Trophoblast cell (in vitro differentiated cells and primary cell): ENCODE measurements at regions not wholly inside any gene's neighbourhood (a gene's known extent, or its start where the extent isn't known, plus 50 kb on each side); places are given as distances from the start of the nearest gene placed in this dataset.

Experiments used
- DNase-seq, 2 donors: peaks; one replicate each; pipeline ENCODE4 v3.0.0-alpha.2; 2016
- H2AFZ ChIP-seq: 2 replicates; pipeline ENCODE4 v1.6.1; 2013; ENCODE audit warnings: low read length, moderate library complexity, mild to moderate bottlenecking; ENCODE audit not compliant: insufficient read depth, poor library complexity
- H2AK5ac ChIP-seq: 2 replicates; pipeline ENCODE4 v1.6.1; 2013; ENCODE audit warnings: mild to moderate bottlenecking, low read length
- H2BK120ac ChIP-seq: 2 replicates; pipeline ENCODE4 v1.6.1; 2013; ENCODE audit warnings: low read length, mild to moderate bottlenecking, moderate library complexity; ENCODE audit not compliant: insufficient read depth, poor library complexity
- H2BK12ac ChIP-seq: 2 replicates; pipeline ENCODE4 v1.6.1; 2013; ENCODE audit warnings: mild to moderate bottlenecking, low read length, moderate library complexity
- H2BK5ac ChIP-seq: 2 replicates; pipeline ENCODE4 v1.6.1; 2013; ENCODE audit warnings: low read length, low read depth, moderate library complexity, mild to moderate bottlenecking; ENCODE audit not compliant: poor library complexity
- H3K14ac ChIP-seq: 2 replicates; pipeline ENCODE4 v1.6.1; 2013; ENCODE audit warnings: mild to moderate bottlenecking, low read length
- H3K18ac ChIP-seq: 2 replicates; pipeline ENCODE4 v1.6.1; 2013; ENCODE audit warnings: mild to moderate bottlenecking, low read length
- H3K23ac ChIP-seq: 2 replicates; pipeline ENCODE4 v1.6.1; 2013; ENCODE audit warnings: low read length
- H3K27ac ChIP-seq: 2 replicates; pipeline ENCODE4 v1.5.1; 2013; ENCODE audit warnings: low read depth, mild to moderate bottlenecking, inconsistent platforms, low read length, moderate library complexity
- H3K27me3 ChIP-seq: 2 replicates; pipeline ENCODE4 v1.6.1; 2013; ENCODE audit warnings: inconsistent platforms, mild to moderate bottlenecking, low read length, moderate library complexity; ENCODE audit not compliant: insufficient read depth
- H3K36me3 ChIP-seq, 2 experiments: 1 replicate in 1 of 2; 2 replicates in 1 of 2; pipeline ENCODE4 v1.6.1; 2013; ENCODE audit warnings: low read length in 2 of 2, mild to moderate bottlenecking in 2 of 2, moderate library complexity in 1 of 2; ENCODE audit not compliant: insufficient read depth in 2 of 2, control insufficient read depth in 1 of 2
- H3K4ac ChIP-seq: 2 replicates; pipeline ENCODE4 v1.6.1; 2013; ENCODE audit warnings: low read depth, mild to moderate bottlenecking, low read length, moderate library complexity
- H3K4me1 ChIP-seq, 2 experiments: 1 replicate in 1 of 2; 2 replicates in 1 of 2; pipeline ENCODE4 v1.6.1; 2013; ENCODE audit warnings: low read length in 2 of 2, mild to moderate bottlenecking in 2 of 2, moderate library complexity in 1 of 2; ENCODE audit not compliant: insufficient read depth in 2 of 2, control insufficient read depth in 1 of 2
- H3K4me2 ChIP-seq: 2 replicates; pipeline ENCODE4 v1.6.1; 2013; ENCODE audit warnings: inconsistent platforms, mild to moderate bottlenecking, low read length, moderate library complexity
- H3K4me3 ChIP-seq: 2 replicates; pipeline ENCODE4 v1.5.1; 2013; ENCODE audit warnings: mild to moderate bottlenecking, low read depth, low read length, inconsistent platforms
- H3K79me1 ChIP-seq: one replicate; pipeline ENCODE4 v1.6.1; 2013; ENCODE audit warnings: low read length
- H3K79me2 ChIP-seq: 2 replicates; pipeline ENCODE4 v1.6.1; 2013; ENCODE audit warnings: low read length, mild to moderate bottlenecking; ENCODE audit not compliant: control insufficient read depth, insufficient read depth, poor library complexity
- H3K9ac ChIP-seq: 2 replicates; pipeline ENCODE4 v1.6.1; 2013; ENCODE audit warnings: mild to moderate bottlenecking, low read length
- H3K9me3 ChIP-seq: 2 replicates; pipeline ENCODE4 v1.6.1; 2013; ENCODE audit warnings: low read depth, mild to moderate bottlenecking, control low read depth, inconsistent platforms, low read length; ENCODE audit not compliant: insufficient read depth
- H4K12ac ChIP-seq: 2 replicates; pipeline ENCODE4 v1.6.1; 2013; ENCODE audit warnings: low read depth, mild to moderate bottlenecking, low read length, moderate library complexity
- H4K8ac ChIP-seq: 2 replicates; pipeline ENCODE4 v1.6.1; 2013; ENCODE audit warnings: low read depth, mild to moderate bottlenecking, low read length, moderate library complexity
- H4K91ac ChIP-seq: one replicate; pipeline ENCODE4 v1.6.1; 2013; ENCODE audit warnings: low read depth, mild to moderate bottlenecking, low read length, moderate library complexity
- WGBS: extraction: QIAGEN DNeasy Blood & Tissue Kit; methylation state at CpG from one replicate; pipeline ENCODE4 v1.1.7; 2013; ENCODE audit warnings: missing lambda C conversion rate; ENCODE audit not compliant: insufficient read length, insufficient coverage; ENCODE audit errors: extremely low coverage; 5-methylcytosine and 5-hydroxymethylcytosine counted together

DNA sequence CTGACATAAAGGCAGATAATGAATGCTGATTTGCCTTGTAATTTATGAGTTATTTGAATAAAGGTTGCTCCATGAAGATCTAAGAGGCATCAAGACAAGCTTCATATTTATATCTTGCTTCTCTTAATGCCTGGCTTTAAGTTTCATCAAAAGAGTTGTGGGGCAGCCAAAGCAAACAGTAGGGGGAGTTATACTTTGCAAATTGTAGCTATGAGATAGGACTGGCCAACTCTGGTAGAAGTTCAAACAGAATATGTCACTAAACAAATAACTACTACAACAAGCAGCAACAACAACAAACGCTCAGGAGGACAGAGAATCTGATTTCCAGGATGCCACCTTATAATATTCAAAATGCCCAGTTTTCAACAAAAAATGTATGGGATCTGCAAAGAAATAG, 69.1 kb upstream of the PLAC1 start:
- Histone ChIP-seq H4K12ac (no peak overlapping the region), H2BK12ac (no peak overlapping the region), H4K8ac (no peak overlapping the region), H2BK5ac (no peak overlapping the region), H3K18ac (no peak overlapping the region), H3K27me3 (no peaks in the 10 kb centered on the region), H3K4me2 (no peak overlapping the region), H3K9me3 (no peaks in the 10 kb centered on the region), H3K23ac (no peak overlapping the region), H3K14ac (no peak overlapping the region), H2AFZ (no peak overlapping the region), H2BK120ac (no peak overlapping the region), H2AK5ac (no peak overlapping the region), H3K9ac (no peak overlapping the region), H4K91ac (no peak overlapping the region), H3K36me3 (no peaks in the 10 kb centered on the region), H3K4ac (no peak overlapping the region), H3K4me1 (no peaks in the 10 kb centered on the region), H3K4me3 (no peak overlapping the region), H3K79me1 (no peaks in the 10 kb centered on the region), H3K27ac (no peak overlapping the region), H3K79me2 (no peaks in the 10 kb centered on the region)
- DNase-seq, result peak in 1 of 2 donors; percentile 7
- no CpG with 5 or more reads among the region's 1 CpG for WGBS

GRCh38 chrX:134725103-134725690, 66.9 kb upstream of the PLAC1 start:
- H4K8ac ChIP-seq, result no peak overlapping the region
- no CpG with 5 or more reads among the region's 4 CpGs for WGBS
- H3K36me3 ChIP-seq, result no peaks in the 10 kb centered on the region
- H4K91ac ChIP-seq, result no peak overlapping the region
- no peak overlapping the region for H2AK5ac ChIP-seq
- H2BK120ac ChIP-seq, result no peak overlapping the region
- no peak overlapping the region for H3K4ac ChIP-seq
- H3K27ac ChIP-seq, result no peak overlapping the region
- DNase-seq, result peak in 1 of 2 donors; percentile 48
- no peak overlapping the region for H3K23ac ChIP-seq
- no peak overlapping the region for H3K9ac ChIP-seq
- H4K12ac ChIP-seq, result no peak overlapping the region
- H3K18ac ChIP-seq, result no peak overlapping the region
- no peaks in the 10 kb centered on the region for H3K27me3 ChIP-seq
- no peak overlapping the region for H2BK12ac ChIP-seq
- H3K4me1 ChIP-seq, result no peaks in the 10 kb centered on the region
- no peak overlapping the region for H2AFZ ChIP-seq
- no peak overlapping the region for H3K4me2 ChIP-seq
- H3K4me3 ChIP-seq, result no peak overlapping the region
- H3K9me3 ChIP-seq, result no peaks in the 10 kb centered on the region
- no peaks in the 10 kb centered on the region for H3K79me2 ChIP-seq
- H3K14ac ChIP-seq, result no peak overlapping the region
- no peaks in the 10 kb centered on the region for H3K79me1 ChIP-seq
- no peak overlapping the region for H2BK5ac ChIP-seq

GRCh38 chrX:134721766-134722532, 63.7 kb upstream of the PLAC1 start:
- Histone ChIP-seq H3K9me3 (no peaks in the 10 kb centered on the region), H3K4me2 (no peak overlapping the region), H3K23ac (no peak overlapping the region), H3K27me3 (no peaks in the 10 kb centered on the region), H3K36me3 (no peaks in the 10 kb centered on the region), H3K14ac (no peak overlapping the region), H2AK5ac (no peak overlapping the region), H3K4me3 (no peak overlapping the region), H3K9ac (no peak overlapping the region), H3K4ac (no peak overlapping the region), H3K18ac (no peak overlapping the region), H3K4me1 (peaks cover 11 to 16% of the 10 kb centered on the region in 2 experiments), H2BK5ac (no peak overlapping the region), H2AFZ (no peak overlapping the region), H4K12ac (no peak overlapping the region), H2BK120ac (no peak overlapping the region), H3K79me2 (no peaks in the 10 kb centered on the region), H4K91ac (no peak overlapping the region), H4K8ac (no peak overlapping the region), H3K79me1 (no peaks in the 10 kb centered on the region), H3K27ac (no peak overlapping the region), H2BK12ac (no peak overlapping the region)
- no CpG with 5 or more reads among the region's 9 CpGs for WGBS
- peak in 1 of 2 donors; percentile 36 for DNase-seq

GRCh38 chrX:134718966-134719317, 60.7 kb upstream of the PLAC1 start:
- Histone ChIP-seq H4K91ac (no peak overlapping the region), H3K4ac (no peak overlapping the region), H3K18ac (no peak overlapping the region), H3K27ac (peak overlapping the region; percentile 44), H3K14ac (no peak overlapping the region), H2BK5ac (no peak overlapping the region), H2AK5ac (no peak overlapping the region), H2BK12ac (no peak overlapping the region), H3K4me1 (peaks cover 15 to 16% of the 10 kb centered on the region in 2 experiments), H3K23ac (no peak overlapping the region), H3K9me3 (no peaks in the 10 kb centered on the region), H2BK120ac (no peak overlapping the region), H3K4me3 (no peak overlapping the region), H3K36me3 (no peaks in the 10 kb centered on the region), H4K12ac (no peak overlapping the region), H3K79me1 (no peaks in the 10 kb centered on the region), H3K4me2 (no peak overlapping the region), H2AFZ (no peak overlapping the region), H3K9ac (no peak overlapping the region), H3K79me2 (no peaks in the 10 kb centered on the region), H3K27me3 (no peaks in the 10 kb centered on the region), H4K8ac (no peak overlapping the region)
- no CpG with 5 or more reads among the region's 2 CpGs for WGBS
- peak; percentile 66 to 76 for DNase-seq
